HepG2 (cell line): ENCODE measurements at regions not wholly inside any gene's neighbourhood (a gene's known extent, or its start where the extent isn't known, plus 50 kb on each side); places are given as distances from the start of the nearest gene placed in this dataset.

Experiments
- ARID2 ChIP-seq: sonication (generic); formaldehyde crosslinking; IDR thresholded peaks from 2 replicates; pipeline ENCODE4 v1.8.1; 2022; ENCODE audit warnings: mild to moderate bottlenecking, missing genetic modification reagents, borderline replicate concordance
- ATM ChIP-seq: fragments of 450-650 bp; IDR thresholded peaks from 2 replicates; pipeline ENCODE4 v1.7.1; 2017; ENCODE audit warnings: mild to moderate bottlenecking, borderline replicate concordance
- EP300 ChIP-seq, 3 experiments: sonication (generic) in 1 of 3; formaldehyde crosslinking in 1 of 3; IDR thresholded peaks; 2 replicates each; pipeline versions ENCODE4 v1.5.1 to v1.6.1; 2011 to 2020; ENCODE audit warnings: low read depth in 2 of 3, low read length in 2 of 3, borderline replicate concordance in 1 of 3, improper control_type of control experiment in 1 of 3, mild to moderate bottlenecking in 1 of 3, missing genetic modification reagents in 1 of 3, moderate library complexity in 1 of 3
- HMGA1 ChIP-seq: sonication (generic); formaldehyde crosslinking; conservative IDR thresholded peaks from 2 replicates; pipeline ENCODE4 v1.4.0; 2020; ENCODE audit warnings: missing genetic modification reagents
- KAT8 ChIP-seq: IDR thresholded peaks from 2 replicates; pipeline ENCODE4 v1.6.1; 2016; ENCODE audit warnings: missing genetic modification reagents, missing compliant biosample characterization
- MED1 ChIP-seq: sonication (generic); formaldehyde crosslinking; IDR thresholded peaks from 2 replicates; pipeline ENCODE4 v1.4.0; 2020; ENCODE audit warnings: missing genetic modification reagents
- NFIC ChIP-seq: IDR thresholded peaks from 2 replicates; pipeline ENCODE4 v1.6.1; 2012; ENCODE audit warnings: mild to moderate bottlenecking, low read length, inconsistent platforms
- PCBP2 ChIP-seq: fragments of 200-400 bp; formaldehyde crosslinking; optimal IDR thresholded peaks from 2 replicates; pipeline ENCODE3; 2018; ENCODE audit warnings: low read length, low read depth; ENCODE audit not compliant: poor library complexity, severe bottlenecking
- RBAK ChIP-seq: sonication (generic); formaldehyde crosslinking; IDR thresholded peaks from 2 replicates; pipeline ENCODE4 v1.5.1; 2020; ENCODE audit warnings: mild to moderate bottlenecking, missing genetic modification reagents
- SAP130 ChIP-seq: IDR thresholded peaks from 2 replicates; pipeline ENCODE4 v1.6.1; 2016; ENCODE audit warnings: low read depth
- THAP11 ChIP-seq: IDR thresholded peaks from 2 replicates; pipeline ENCODE4 v1.6.1; 2016; ENCODE audit warnings: missing biosample characterization, missing genetic modification reagents
- TOPORS ChIP-seq: sonication (generic); formaldehyde crosslinking; IDR thresholded peaks from 2 replicates; pipeline ENCODE4 v1.8.0; 2023; ENCODE audit warnings: mild to moderate bottlenecking, missing genetic modification reagents
- ZNF160 ChIP-seq: sonication (generic); formaldehyde crosslinking; IDR thresholded peaks from 2 replicates; pipeline ENCODE4 v1.8.0; 2022; ENCODE audit warnings: mild to moderate bottlenecking, inconsistent platforms, missing genetic modification reagents
- ZNF225 ChIP-seq: sonication (generic); formaldehyde crosslinking; IDR thresholded peaks from 2 replicates; pipeline ENCODE4 v1.4.0; 2020; ENCODE audit warnings: mild to moderate bottlenecking, missing genetic modification reagents
- ZNF629 ChIP-seq: sonication (generic); formaldehyde crosslinking; conservative IDR thresholded peaks from 2 replicates; pipeline ENCODE4 v1.5.0; 2020; ENCODE audit warnings: missing genetic modification reagents
- ZNF768 ChIP-seq: sonication (generic); formaldehyde crosslinking; IDR thresholded peaks from 2 replicates; pipeline ENCODE4 v1.4.0; 2020; ENCODE audit warnings: missing genetic modification reagents
- ZNF841 ChIP-seq: sonication (generic); formaldehyde crosslinking; IDR thresholded peaks from 2 replicates; pipeline ENCODE4 v1.8.1; 2023; ENCODE audit warnings: missing genetic modification reagents, borderline replicate concordance
- TF ChIP-seq, protein P1 (sequence below): sonication (generic); formaldehyde crosslinking; IDR thresholded peaks from 2 replicates; pipeline ENCODE4 v1.8.0; 2022; ENCODE audit warnings: mild to moderate bottlenecking, missing genetic modification reagents, moderate library complexity
- TF ChIP-seq, protein P2 (sequence below): sonication (generic); formaldehyde crosslinking; IDR thresholded peaks from 2 replicates; pipeline ENCODE4 v1.4.0; 2020; ENCODE audit warnings: missing genetic modification reagents
- TF ChIP-seq, protein P3 (sequence below): sonication (generic); formaldehyde crosslinking; IDR thresholded peaks from 2 replicates; pipeline ENCODE4 v1.5.0; 2020; ENCODE audit warnings: mild to moderate bottlenecking, missing genetic modification reagents
- TF ChIP-seq, protein P4 (sequence below): sonication (generic); formaldehyde crosslinking; IDR thresholded peaks from 2 replicates; pipeline ENCODE4 v1.5.1; 2020; ENCODE audit warnings: mild to moderate bottlenecking, missing genetic modification reagents, borderline replicate concordance
- TF ChIP-seq, protein P5 (sequence below): sonication (generic); formaldehyde crosslinking; IDR thresholded peaks from 2 replicates; pipeline ENCODE4 v1.4.0; 2020; ENCODE audit warnings: missing genetic modification reagents; ENCODE audit errors: not compliant biosample characterization

DNA sequence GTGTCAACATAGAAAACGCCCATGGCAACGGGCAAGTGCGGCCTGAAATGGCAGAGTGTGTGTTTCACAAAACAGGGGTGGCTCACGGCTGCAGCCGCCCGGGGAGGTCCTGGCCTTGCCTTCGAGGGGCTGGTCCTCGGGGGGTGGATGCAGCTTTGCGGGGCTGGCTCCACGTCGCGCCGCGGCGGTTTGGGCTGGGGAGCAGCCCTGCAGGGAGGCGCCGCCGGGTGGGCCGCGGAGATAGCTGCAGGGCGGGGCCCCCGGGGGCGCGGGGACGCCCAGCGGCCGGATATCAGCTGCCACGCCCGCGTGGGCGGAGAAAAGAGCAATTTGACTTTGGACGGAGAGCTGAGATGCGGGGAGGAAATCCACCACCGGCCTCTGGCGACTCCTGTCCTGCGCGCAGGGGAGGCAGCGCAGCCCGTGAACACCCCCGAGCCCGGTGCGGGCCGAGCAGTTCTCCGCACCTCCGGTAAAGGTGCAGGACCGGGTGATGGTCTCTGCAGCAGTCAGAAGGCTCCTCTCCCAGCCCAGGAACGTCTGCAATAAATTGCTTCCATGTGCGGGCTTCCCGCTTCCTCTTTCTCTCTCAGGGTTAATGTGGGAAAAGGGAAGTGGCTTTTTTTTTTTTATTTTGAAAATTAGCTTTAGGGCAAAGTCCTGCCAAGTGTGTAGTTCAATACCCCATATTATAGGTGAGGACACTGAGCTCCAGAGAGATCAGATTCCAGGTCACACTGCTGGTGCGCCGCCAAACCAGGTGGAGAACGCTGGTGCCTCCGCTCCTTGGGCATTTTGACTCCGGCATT, 110.5 kb downstream of the ARF6 start (continued):
- TF ChIP-seq RBAK (CRISPR knock-in tag): no peak
- TF ChIP-seq, protein P1, sequence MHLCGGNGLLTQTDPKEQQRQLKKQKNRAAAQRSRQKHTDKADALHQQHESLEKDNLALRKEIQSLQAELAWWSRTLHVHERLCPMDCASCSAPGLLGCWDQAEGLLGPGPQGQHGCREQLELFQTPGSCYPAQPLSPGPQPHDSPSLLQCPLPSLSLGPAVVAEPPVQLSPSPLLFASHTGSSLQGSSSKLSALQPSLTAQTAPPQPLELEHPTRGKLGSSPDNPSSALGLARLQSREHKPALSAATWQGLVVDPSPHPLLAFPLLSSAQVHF (CRISPR knock-in tag): no peak
- peak; percentile 89; the same call in 1 of the 2 replicates for TF ChIP-seq ARID2 (CRISPR knock-in tag)
- peak in 1 of 2 experiments; percentile 41; a peak in 2 of 4 replicates for TF ChIP-seq EP300 (IDR thresholded peaks at IDR 0.05; ENCODE audit: low read depth in 2 of 2, low read length in 2 of 2)
- no peak for TF ChIP-seq EP300 (CRISPR knock-in tag; IDR thresholded peaks at IDR 0.05; ENCODE audit: borderline replicate concordance)
- peak; percentile 61; the same call in 1 of the 2 replicates for TF ChIP-seq KAT8
- TF ChIP-seq TOPORS (CRISPR knock-in tag): no peak; the same call in 1 of the 2 replicates
- TF ChIP-seq, protein P2, sequence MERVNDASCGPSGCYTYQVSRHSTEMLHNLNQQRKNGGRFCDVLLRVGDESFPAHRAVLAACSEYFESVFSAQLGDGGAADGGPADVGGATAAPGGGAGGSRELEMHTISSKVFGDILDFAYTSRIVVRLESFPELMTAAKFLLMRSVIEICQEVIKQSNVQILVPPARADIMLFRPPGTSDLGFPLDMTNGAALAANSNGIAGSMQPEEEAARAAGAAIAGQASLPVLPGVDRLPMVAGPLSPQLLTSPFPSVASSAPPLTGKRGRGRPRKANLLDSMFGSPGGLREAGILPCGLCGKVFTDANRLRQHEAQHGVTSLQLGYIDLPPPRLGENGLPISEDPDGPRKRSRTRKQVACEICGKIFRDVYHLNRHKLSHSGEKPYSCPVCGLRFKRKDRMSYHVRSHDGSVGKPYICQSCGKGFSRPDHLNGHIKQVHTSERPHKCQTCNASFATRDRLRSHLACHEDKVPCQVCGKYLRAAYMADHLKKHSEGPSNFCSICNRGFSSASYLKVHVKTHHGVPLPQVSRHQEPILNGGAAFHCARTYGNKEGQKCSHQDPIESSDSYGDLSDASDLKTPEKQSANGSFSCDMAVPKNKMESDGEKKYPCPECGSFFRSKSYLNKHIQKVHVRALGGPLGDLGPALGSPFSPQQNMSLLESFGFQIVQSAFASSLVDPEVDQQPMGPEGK (CRISPR knock-in tag): peak; percentile 93
- peak; percentile 34; the same call in 1 of the 2 replicates for TF ChIP-seq ZNF629
- TF ChIP-seq ZNF160: 0 out of 2 replicates have a peak, but pooled peaks have one; percentile 48
- TF ChIP-seq, protein P3, sequence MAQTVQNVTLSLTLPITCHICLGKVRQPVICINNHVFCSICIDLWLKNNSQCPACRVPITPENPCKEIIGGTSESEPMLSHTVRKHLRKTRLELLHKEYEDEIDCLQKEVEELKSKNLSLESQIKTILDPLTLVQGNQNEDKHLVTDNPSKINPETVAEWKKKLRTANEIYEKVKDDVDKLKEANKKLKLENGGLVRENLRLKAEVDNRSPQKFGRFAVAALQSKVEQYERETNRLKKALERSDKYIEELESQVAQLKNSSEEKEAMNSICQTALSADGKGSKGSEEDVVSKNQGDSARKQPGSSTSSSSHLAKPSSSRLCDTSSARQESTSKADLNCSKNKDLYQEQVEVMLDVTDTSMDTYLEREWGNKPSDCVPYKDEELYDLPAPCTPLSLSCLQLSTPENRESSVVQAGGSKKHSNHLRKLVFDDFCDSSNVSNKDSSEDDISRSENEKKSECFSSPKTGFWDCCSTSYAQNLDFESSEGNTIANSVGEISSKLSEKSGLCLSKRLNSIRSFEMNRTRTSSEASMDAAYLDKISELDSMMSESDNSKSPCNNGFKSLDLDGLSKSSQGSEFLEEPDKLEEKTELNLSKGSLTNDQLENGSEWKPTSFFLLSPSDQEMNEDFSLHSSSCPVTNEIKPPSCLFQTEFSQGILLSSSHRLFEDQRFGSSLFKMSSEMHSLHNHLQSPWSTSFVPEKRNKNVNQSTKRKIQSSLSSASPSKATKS (CRISPR knock-in tag): no peak
- TF ChIP-seq ZNF768 (CRISPR knock-in tag): peak; percentile 47; the same call in 1 of the 2 replicates
- TF ChIP-seq PCBP2: no peak
- TF ChIP-seq, protein P4, sequence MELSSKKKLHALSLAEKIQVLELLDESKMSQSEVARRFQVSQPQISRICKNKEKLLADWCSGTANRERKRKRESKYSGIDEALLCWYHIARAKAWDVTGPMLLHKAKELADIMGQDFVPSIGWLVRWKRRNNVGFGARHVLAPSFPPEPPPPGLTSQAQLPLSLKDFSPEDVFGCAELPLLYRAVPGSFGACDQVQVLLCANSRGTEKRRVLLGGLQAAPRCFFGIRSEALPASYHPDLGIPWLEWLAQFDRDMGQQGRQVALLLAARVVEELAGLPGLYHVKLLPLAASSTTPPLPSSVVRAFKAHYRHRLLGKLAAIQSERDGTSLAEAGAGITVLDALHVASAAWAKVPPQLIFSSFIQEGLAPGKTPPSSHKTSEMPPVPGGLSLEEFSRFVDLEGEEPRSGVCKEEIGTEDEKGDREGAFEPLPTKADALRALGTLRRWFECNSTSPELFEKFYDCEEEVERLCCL (CRISPR knock-in tag): 0 out of 2 replicates have a peak, but pooled peaks have one; percentile 32
- TF ChIP-seq MED1 (CRISPR knock-in tag): peak; percentile 77
- 0 out of 2 replicates have a peak, but pooled peaks have one; percentile 63 for TF ChIP-seq NFIC
- TF ChIP-seq, protein P5, sequence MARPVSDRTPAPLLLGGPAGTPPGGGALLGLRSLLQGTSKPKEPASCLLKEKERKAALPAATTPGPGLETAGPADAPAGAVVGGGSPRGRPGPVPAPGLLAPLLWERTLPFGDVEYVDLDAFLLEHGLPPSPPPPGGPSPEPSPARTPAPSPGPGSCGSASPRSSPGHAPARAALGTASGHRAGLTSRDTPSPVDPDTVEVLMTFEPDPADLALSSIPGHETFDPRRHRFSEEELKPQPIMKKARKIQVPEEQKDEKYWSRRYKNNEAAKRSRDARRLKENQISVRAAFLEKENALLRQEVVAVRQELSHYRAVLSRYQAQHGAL (CRISPR knock-in tag): no peak
- peak; percentile 53 for TF ChIP-seq SAP130 (CRISPR knock-in tag)
- TF ChIP-seq ZNF225 (CRISPR knock-in tag): no peak
- TF ChIP-seq HMGA1 (CRISPR knock-in tag): no peak
- no peak for TF ChIP-seq ATM
- TF ChIP-seq ZNF841: no peak
- TF ChIP-seq THAP11 (CRISPR knock-in tag): peak; percentile 53; the same call in 1 of the 2 replicates
